ENCODE measurements at regions not wholly inside any gene's neighbourhood (a gene's known extent, or its start where the extent isn't known, plus 50 kb on each side); places are given as distances from the start of the nearest gene placed in this dataset.

- peak overlapping the region; percentile 3 for H2AFZ ChIP-seq (ENCODE audit: insufficient read depth, low read depth, low read length, poor library complexity, severe bottlenecking)
- H3K27me3 ChIP-seq (ENCODE audit: control insufficient read depth in 2 of 2, insufficient read depth in 2 of 2, low read length in 2 of 2): no peaks in the 10 kb centered on the region
- Mint-ChIP-seq H3K27ac (peak overlapping the region in 2 of 7 donors; percentile 1 to 42), H3K4me3 (no peak overlapping the region), H3K36me3 (no peaks in the 10 kb centered on the region), H3K27me3 (ENCODE audit: low read depth in 3 of 3) (no peaks in the 10 kb centered on the region), H3K9me3 (peaks cover 0 to 10% (median 7%) of the 10 kb centered on the region in 7 donors), H3K4me1 (peaks cover 18% of the 10 kb centered on the region)
- peaks cover 8 to 9% of the 10 kb centered on the region in 2 donors for H3K4me1 ChIP-seq (ENCODE audit: control insufficient read depth in 1 of 2, insufficient read depth in 2 of 2, low read length in 2 of 2)
- no peak for TF ChIP-seq CTCF (IDR thresholded peaks at IDR 0.05)
- H3K9me3 ChIP-seq (replicated peaks in 1 of 2; ENCODE audit: control insufficient read depth in 1 of 2, insufficient read depth in 1 of 2, low read length in 2 of 2): peaks cover 4 to 10% of the 10 kb centered on the region in 2 donors
- intact Hi-C loops (cut with micrococcal nuclease): no loop called here
- no peak overlapping the region for H3K4me3 ChIP-seq (replicated peaks in 1 of 3; ENCODE audit: low read depth in 2 of 3, low read length in 3 of 3)
- WGBS (ENCODE audit: insufficient coverage): no CpG with 5 or more reads among the region's 2 CpGs
- no peaks in the 10 kb centered on the region for H4K20me1 ChIP-seq (ENCODE audit: insufficient read depth, low read length)
- H3K9ac ChIP-seq (ENCODE audit: insufficient read depth, low read length, poor library complexity, severe bottlenecking): no peak overlapping the region
- no peak for DNase-seq
- H3K79me2 ChIP-seq (ENCODE audit: insufficient read depth, low read length): no peaks in the 10 kb centered on the region
- H3K4me2 ChIP-seq (replicated peaks; ENCODE audit: extremely low read depth, low read length, poor library complexity, severe bottlenecking): no peak overlapping the region
- H3K36me3 ChIP-seq (replicated peaks in 1 of 2; ENCODE audit: control insufficient read depth in 1 of 2, insufficient read depth in 2 of 2, low read length in 2 of 2): no peaks in the 10 kb centered on the region
- H3K27ac ChIP-seq (ENCODE audit: low read depth in 1 of 2, low read length in 2 of 2): no peak overlapping the region
Observed at GRCh38 chr10:52999258-52999657, 226.7 kb upstream of the MBL2 start.

- Histone ChIP-seq H3K4me3 (replicated peaks in 1 of 3; ENCODE audit: low read depth in 2 of 3, low read length in 3 of 3) (no peak overlapping the region), H3K27ac (ENCODE audit: low read depth in 1 of 2, low read length in 2 of 2) (no peak overlapping the region), H3K4me1 (ENCODE audit: control insufficient read depth in 1 of 2, insufficient read depth in 2 of 2, low read length in 2 of 2) (no peaks in the 10 kb centered on the region), H3K36me3 (replicated peaks in 1 of 2; ENCODE audit: control insufficient read depth in 1 of 2, insufficient read depth in 2 of 2, low read length in 2 of 2) (no peaks in the 10 kb centered on the region), H3K9me3 (replicated peaks in 1 of 2; ENCODE audit: control insufficient read depth in 1 of 2, insufficient read depth in 1 of 2, low read length in 2 of 2) (peaks cover 4 to 10% of the 10 kb centered on the region in 2 donors), H3K4me2 (replicated peaks; ENCODE audit: extremely low read depth, low read length, poor library complexity, severe bottlenecking) (no peak overlapping the region), H2AFZ (ENCODE audit: insufficient read depth, low read depth, low read length, poor library complexity, severe bottlenecking) (no peak overlapping the region), H3K79me2 (ENCODE audit: insufficient read depth, low read length) (no peaks in the 10 kb centered on the region), H3K27me3 (ENCODE audit: control insufficient read depth in 2 of 2, insufficient read depth in 2 of 2, low read length in 2 of 2) (no peaks in the 10 kb centered on the region), H3K9ac (ENCODE audit: insufficient read depth, low read length, poor library complexity, severe bottlenecking) (no peak overlapping the region), H4K20me1 (ENCODE audit: insufficient read depth, low read length) (no peaks in the 10 kb centered on the region)
- peaks cover 11% of the 10 kb centered on the region for H3K4me1 Mint-ChIP-seq
- no peak overlapping the region for H3K4me3 Mint-ChIP-seq
- no peaks in the 10 kb centered on the region for H3K27me3 Mint-ChIP-seq (ENCODE audit: low read depth in 3 of 3)
- no peak for TF ChIP-seq CTCF (IDR thresholded peaks at IDR 0.05)
- H3K27ac Mint-ChIP-seq: no peak overlapping the region
- DNase-seq: no peak
- intact Hi-C loops (cut with micrococcal nuclease): no loop called here
- no peaks in the 10 kb centered on the region for H3K36me3 Mint-ChIP-seq
- peaks cover 0 to 14% (median 12%) of the 10 kb centered on the region in 7 donors for H3K9me3 Mint-ChIP-seq
Observed at GRCh38 chr10:52997007-52997406, 224.4 kb upstream of the MBL2 start.
